Erythroblast (primary cell): ENCODE measurements at regions not wholly inside any gene's neighbourhood (a gene's known extent, or its start where the extent isn't known, plus 50 kb on each side); places are given as distances from the start of the nearest gene placed in this dataset.

Experiments used
- GATA1 ChIP-seq: IDR thresholded peaks from 2 replicates; pipeline ENCODE4 v1.6.1; 2011; ENCODE audit warnings: low read depth, mild to moderate bottlenecking, control low read depth, low read length, moderate library complexity
- POLR2A ChIP-seq: IDR thresholded peaks from 2 replicates; pipeline ENCODE4 v1.6.1; 2011; ENCODE audit warnings: mild to moderate bottlenecking, low read length

GRCh38 chr12:92478692-92479091, 224.1 kb upstream of the PLEKHG7 start:
- TF ChIP-seq POLR2A (no peak), GATA1 (no peak)
